Neural cell (in vitro differentiated cells): ENCODE measurements at regions not wholly inside any gene's neighbourhood (a gene's known extent, or its start where the extent isn't known, plus 50 kb on each side); places are given as distances from the start of the nearest gene placed in this dataset.

Experiments used
- H2AFZ ChIP-seq: fragments of 200-600, 300-800 bp; sonication (generic), shearing (Covaris generic); 2 replicates; pipeline ENCODE4 v1.6.0; 2014; ENCODE audit warnings: low read depth, mild to moderate bottlenecking, antibody characterized with exemption, low read length, moderate library complexity
- H3F3A ChIP-seq: fragments of 200-600 bp; shearing (Covaris generic); 2 replicates; pipeline ENCODE4 v1.6.1; 2016; ENCODE audit warnings: mild to moderate bottlenecking, moderate library complexity, mixed read lengths, antibody characterized with exemption, low read length; ENCODE audit not compliant: insufficient read depth, poor library complexity, severe bottlenecking
- H3K27ac ChIP-seq: fragments of 200-600, 300-800 bp; sonication (generic), shearing (Covaris generic); 2 replicates; pipeline ENCODE4 v1.5.1; 2014; ENCODE audit warnings: mild to moderate bottlenecking, low read length, moderate library complexity
- H3K27me3 ChIP-seq: fragments of 300-800, 200-600 bp; sonication (generic), shearing (Covaris generic); 2 replicates; pipeline ENCODE4 v1.6.0; 2014; ENCODE audit warnings: mild to moderate bottlenecking, low read depth, low read length, moderate library complexity; ENCODE audit not compliant: insufficient read depth
- H3K36me3 ChIP-seq: fragments of 300-800, 200-600 bp; sonication (generic), shearing (Covaris generic); 2 replicates; pipeline ENCODE4 v1.5.1; 2014; ENCODE audit warnings: mild to moderate bottlenecking, antibody characterized with exemption, low read length, moderate library complexity; ENCODE audit not compliant: insufficient read depth
- H3K4me2 ChIP-seq: fragments of 300-800, 200-600 bp; sonication (generic), shearing (Covaris generic); 2 replicates; pipeline ENCODE4 v1.6.0; 2014; ENCODE audit warnings: mild to moderate bottlenecking, low read length
- H3K4me3 ChIP-seq: fragments of 300-800, 200-600 bp; sonication (generic), shearing (Covaris generic); 2 replicates; pipeline ENCODE4 v1.5.1; 2014; ENCODE audit warnings: mild to moderate bottlenecking, low read length, moderate library complexity
- H3K79me2 ChIP-seq: fragments of 200-600 bp; shearing (Covaris generic); replicated peaks from 2 replicates; pipeline ENCODE4 v1.6.0; 2014; ENCODE audit warnings: mild to moderate bottlenecking, low read length, moderate library complexity; ENCODE audit not compliant: insufficient read depth
- H3K9ac ChIP-seq: fragments of 300-800, 200-600 bp; sonication (generic), shearing (Covaris generic); 2 replicates; pipeline ENCODE4 v1.6.1; 2016; ENCODE audit warnings: mild to moderate bottlenecking, low read length, mixed read lengths
- H3K9me2 ChIP-seq: fragments of 200-600 bp; shearing (Covaris generic); 2 replicates; pipeline ENCODE4 v1.6.1; 2016; ENCODE audit warnings: mild to moderate bottlenecking, low read length, mixed read lengths; ENCODE audit not compliant: insufficient read depth
- H3K9me3 ChIP-seq: fragments of 200-600, 300-800 bp; sonication (generic), shearing (Covaris generic); 2 replicates; pipeline ENCODE4 v1.6.1; 2016; ENCODE audit warnings: mild to moderate bottlenecking, mixed run types, low read length, moderate library complexity, mixed read lengths
- H4K20me1 ChIP-seq: fragments of 200-600 bp; shearing (Covaris generic); 2 replicates; pipeline ENCODE4 v1.6.1; 2016; ENCODE audit warnings: mild to moderate bottlenecking, mixed run types; ENCODE audit not compliant: insufficient read depth
- EP300 ChIP-seq: fragments of 450-650 bp; conservative IDR thresholded peaks from 2 replicates; pipeline ENCODE4 v1.6.1; 2014; ENCODE audit warnings: antibody characterized with exemption, mild to moderate bottlenecking, moderate library complexity; ENCODE audit not compliant: poor library complexity, severe bottlenecking
- EZH2 ChIP-seq: fragments of 200-600, 300-800 bp; shearing (Covaris generic), sonication (generic); IDR thresholded peaks from 2 replicates; pipeline ENCODE4 v1.6.1; 2014; ENCODE audit warnings: antibody characterized with exemption, low read length, borderline replicate concordance, mild to moderate bottlenecking; ENCODE audit not compliant: insufficient read depth, poor library complexity, severe bottlenecking
- MXI1 ChIP-seq: fragments of 450-650 bp; conservative IDR thresholded peaks from 2 replicates; pipeline ENCODE4 v1.6.1; 2014; ENCODE audit warnings: antibody characterized with exemption, mild to moderate bottlenecking; ENCODE audit not compliant: poor library complexity, severe bottlenecking
- POLR2AphosphoS5 ChIP-seq: IDR thresholded peaks from 2 replicates; pipeline ENCODE4 v1.6.1; 2012
- RAD21 ChIP-seq: fragments of 450-650 bp; conservative IDR thresholded peaks from 2 replicates; pipeline ENCODE4 v1.6.1; 2014; ENCODE audit warnings: antibody characterized with exemption, mild to moderate bottlenecking, moderate library complexity
- SMC3 ChIP-seq: fragments of 450-650 bp; conservative IDR thresholded peaks from 2 replicates; pipeline ENCODE4 v1.6.1; 2014; ENCODE audit warnings: antibody characterized with exemption, mild to moderate bottlenecking, moderate library complexity; ENCODE audit not compliant: poor library complexity
- TAF1 ChIP-seq: IDR thresholded peaks from 2 replicates; pipeline ENCODE4 v1.6.1; 2012; ENCODE audit warnings: low read depth
- TF ChIP-seq, protein P1 (sequence below): IDR thresholded peaks from 2 replicates; pipeline ENCODE4 v1.6.1; 2012; ENCODE audit warnings: borderline replicate concordance
- TF ChIP-seq, protein P2 (sequence below): fragments of 450-650 bp; IDR thresholded peaks from 2 replicates; pipeline ENCODE4 v1.5.1; 2014; ENCODE audit warnings: antibody characterized with exemption, mild to moderate bottlenecking, moderate library complexity; ENCODE audit not compliant: poor library complexity, severe bottlenecking

DNA sequence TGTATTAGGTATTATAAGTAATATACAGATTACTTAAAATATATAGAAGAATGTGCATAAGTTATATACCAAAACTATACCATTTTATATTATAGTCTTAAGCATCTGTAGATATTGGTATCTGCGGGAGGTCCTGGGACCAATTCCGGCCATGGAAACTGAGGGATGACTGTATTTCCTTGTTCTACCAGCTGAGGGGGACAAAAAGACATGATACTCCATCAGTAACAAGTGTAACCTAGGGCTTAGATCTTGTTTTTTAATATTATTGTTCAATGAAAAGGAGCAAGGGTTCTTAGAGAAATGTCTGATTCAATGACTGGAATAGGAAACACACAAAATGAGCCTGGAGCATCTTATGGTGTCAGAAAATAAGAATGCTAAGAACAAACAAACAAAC is 752.5 kb downstream of the CCSER2 start:
- Histone ChIP-seq H3K9me3 (no peaks in the 10 kb centered on the region), H2AFZ (no peak overlapping the region), H4K20me1 (no peaks in the 10 kb centered on the region), H3K79me2 (no peaks in the 10 kb centered on the region), H3F3A (no peaks in the 10 kb centered on the region), H3K27me3 (no peaks in the 10 kb centered on the region), H3K9ac (no peak overlapping the region), H3K4me3 (no peak overlapping the region), H3K9me2 (no peaks in the 10 kb centered on the region), H3K27ac (no peak overlapping the region), H3K36me3 (no peaks in the 10 kb centered on the region), H3K4me2 (no peak overlapping the region)
- TF ChIP-seq RAD21: no peak

DNA sequence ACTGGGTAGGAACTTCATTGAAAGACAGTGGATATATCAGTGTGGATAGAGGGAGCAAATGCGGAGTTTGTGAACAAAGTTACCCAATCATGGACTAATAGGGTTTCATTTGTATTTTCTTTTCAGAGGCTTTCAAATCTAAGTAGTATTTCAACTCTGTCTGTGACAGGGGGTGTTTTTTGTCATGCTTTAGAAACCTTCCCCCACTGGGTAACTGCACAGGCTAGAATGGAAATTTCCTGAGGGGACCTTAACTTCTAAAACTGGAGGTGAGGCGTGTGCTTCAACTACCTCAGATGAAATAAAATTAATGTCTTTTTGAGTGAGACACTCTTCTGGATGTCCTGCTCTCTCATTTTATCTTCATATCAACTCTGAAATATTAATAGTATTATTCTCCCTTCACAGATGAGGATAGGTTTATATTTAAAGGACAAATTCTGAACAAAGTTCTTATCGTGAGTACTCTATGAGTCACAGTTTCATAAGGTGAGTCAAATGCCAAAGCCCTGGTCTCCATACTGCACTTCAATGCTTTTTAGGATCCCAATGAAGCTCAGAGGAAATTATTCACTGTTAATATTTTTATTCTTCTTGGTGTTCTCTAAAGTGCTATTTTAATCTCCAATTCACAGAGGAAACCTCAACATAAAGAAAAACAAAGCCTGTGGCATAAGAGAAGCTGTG is 770.6 kb downstream of the CCSER2 start:
- no peak for TF ChIP-seq MXI1
- TF ChIP-seq RAD21: no peak
- no peak for TF ChIP-seq EP300
- no peak for TF ChIP-seq TAF1
- TF ChIP-seq EZH2: no peak
- TF ChIP-seq, protein P1, sequence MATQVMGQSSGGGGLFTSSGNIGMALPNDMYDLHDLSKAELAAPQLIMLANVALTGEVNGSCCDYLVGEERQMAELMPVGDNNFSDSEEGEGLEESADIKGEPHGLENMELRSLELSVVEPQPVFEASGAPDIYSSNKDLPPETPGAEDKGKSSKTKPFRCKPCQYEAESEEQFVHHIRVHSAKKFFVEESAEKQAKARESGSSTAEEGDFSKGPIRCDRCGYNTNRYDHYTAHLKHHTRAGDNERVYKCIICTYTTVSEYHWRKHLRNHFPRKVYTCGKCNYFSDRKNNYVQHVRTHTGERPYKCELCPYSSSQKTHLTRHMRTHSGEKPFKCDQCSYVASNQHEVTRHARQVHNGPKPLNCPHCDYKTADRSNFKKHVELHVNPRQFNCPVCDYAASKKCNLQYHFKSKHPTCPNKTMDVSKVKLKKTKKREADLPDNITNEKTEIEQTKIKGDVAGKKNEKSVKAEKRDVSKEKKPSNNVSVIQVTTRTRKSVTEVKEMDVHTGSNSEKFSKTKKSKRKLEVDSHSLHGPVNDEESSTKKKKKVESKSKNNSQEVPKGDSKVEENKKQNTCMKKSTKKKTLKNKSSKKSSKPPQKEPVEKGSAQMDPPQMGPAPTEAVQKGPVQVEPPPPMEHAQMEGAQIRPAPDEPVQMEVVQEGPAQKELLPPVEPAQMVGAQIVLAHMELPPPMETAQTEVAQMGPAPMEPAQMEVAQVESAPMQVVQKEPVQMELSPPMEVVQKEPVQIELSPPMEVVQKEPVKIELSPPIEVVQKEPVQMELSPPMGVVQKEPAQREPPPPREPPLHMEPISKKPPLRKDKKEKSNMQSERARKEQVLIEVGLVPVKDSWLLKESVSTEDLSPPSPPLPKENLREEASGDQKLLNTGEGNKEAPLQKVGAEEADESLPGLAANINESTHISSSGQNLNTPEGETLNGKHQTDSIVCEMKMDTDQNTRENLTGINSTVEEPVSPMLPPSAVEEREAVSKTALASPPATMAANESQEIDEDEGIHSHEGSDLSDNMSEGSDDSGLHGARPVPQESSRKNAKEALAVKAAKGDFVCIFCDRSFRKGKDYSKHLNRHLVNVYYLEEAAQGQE: no peak
- TF ChIP-seq POLR2AphosphoS5: no peak
- TF ChIP-seq, protein P2, sequence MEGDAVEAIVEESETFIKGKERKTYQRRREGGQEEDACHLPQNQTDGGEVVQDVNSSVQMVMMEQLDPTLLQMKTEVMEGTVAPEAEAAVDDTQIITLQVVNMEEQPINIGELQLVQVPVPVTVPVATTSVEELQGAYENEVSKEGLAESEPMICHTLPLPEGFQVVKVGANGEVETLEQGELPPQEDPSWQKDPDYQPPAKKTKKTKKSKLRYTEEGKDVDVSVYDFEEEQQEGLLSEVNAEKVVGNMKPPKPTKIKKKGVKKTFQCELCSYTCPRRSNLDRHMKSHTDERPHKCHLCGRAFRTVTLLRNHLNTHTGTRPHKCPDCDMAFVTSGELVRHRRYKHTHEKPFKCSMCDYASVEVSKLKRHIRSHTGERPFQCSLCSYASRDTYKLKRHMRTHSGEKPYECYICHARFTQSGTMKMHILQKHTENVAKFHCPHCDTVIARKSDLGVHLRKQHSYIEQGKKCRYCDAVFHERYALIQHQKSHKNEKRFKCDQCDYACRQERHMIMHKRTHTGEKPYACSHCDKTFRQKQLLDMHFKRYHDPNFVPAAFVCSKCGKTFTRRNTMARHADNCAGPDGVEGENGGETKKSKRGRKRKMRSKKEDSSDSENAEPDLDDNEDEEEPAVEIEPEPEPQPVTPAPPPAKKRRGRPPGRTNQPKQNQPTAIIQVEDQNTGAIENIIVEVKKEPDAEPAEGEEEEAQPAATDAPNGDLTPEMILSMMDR: no peak
- TF ChIP-seq SMC3: no peak

DNA sequence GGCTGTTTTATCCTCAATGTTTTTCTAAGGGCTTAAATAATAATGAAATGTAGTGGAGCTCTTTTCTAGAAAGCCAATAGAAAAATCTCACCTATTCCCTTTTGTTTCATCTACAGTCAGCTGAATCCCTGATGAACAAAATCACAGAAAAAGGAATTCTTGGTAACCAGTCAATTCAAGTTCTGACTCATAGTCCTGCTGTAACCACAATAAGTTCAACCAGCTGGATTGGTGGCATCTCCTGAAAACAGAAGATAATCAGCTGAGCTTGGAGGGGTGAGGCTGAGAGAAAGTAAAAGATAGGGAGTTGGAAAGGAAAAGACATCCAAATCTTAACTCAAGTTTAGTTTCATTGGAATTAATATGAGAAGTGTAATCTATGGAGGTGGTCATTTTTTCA is 772.1 kb downstream of the CCSER2 start:
- H3K9ac ChIP-seq: no peak overlapping the region
- no peak overlapping the region for H3K27ac ChIP-seq
- H3F3A ChIP-seq: no peaks in the 10 kb centered on the region
- H2AFZ ChIP-seq: no peak overlapping the region
- no peaks in the 10 kb centered on the region for H3K9me3 ChIP-seq
- no peaks in the 10 kb centered on the region for H4K20me1 ChIP-seq
- no peak overlapping the region for H3K4me2 ChIP-seq
- TF ChIP-seq EP300 (no peak), POLR2AphosphoS5 (no peak)
- H3K27me3 ChIP-seq: no peaks in the 10 kb centered on the region
- H3K79me2 ChIP-seq: no peaks in the 10 kb centered on the region
- no peak overlapping the region for H3K4me3 ChIP-seq
- no peaks in the 10 kb centered on the region for H3K9me2 ChIP-seq
- no peaks in the 10 kb centered on the region for H3K36me3 ChIP-seq

More for the DNA sequence above, 770.6 kb downstream of the CCSER2 start:
- no peaks in the 10 kb centered on the region for H3K36me3 ChIP-seq
- H3K79me2 ChIP-seq: no peaks in the 10 kb centered on the region
- no peak overlapping the region for H3K27ac ChIP-seq
- H3K4me3 ChIP-seq: no peak overlapping the region
- no peaks in the 10 kb centered on the region for H3K9me2 ChIP-seq
- H3K9me3 ChIP-seq: no peaks in the 10 kb centered on the region
- H3K4me2 ChIP-seq: no peak overlapping the region
- H2AFZ ChIP-seq: no peak overlapping the region
- H3K9ac ChIP-seq: no peak overlapping the region
- H3F3A ChIP-seq: no peaks in the 10 kb centered on the region
- no peaks in the 10 kb centered on the region for H4K20me1 ChIP-seq
- H3K27me3 ChIP-seq: no peaks in the 10 kb centered on the region
